Progenitor cell of endocrine pancreas (in vitro differentiated cells): ENCODE measurements at regions not wholly inside any gene's neighbourhood (a gene's known extent, or its start where the extent isn't known, plus 50 kb on each side); places are given as distances from the start of the nearest gene placed in this dataset.

Experiments
- DNase-seq: peaks from one replicate; pipeline ENCODE4 v3.0.0; 2021; ENCODE audit warnings: low spot score; ENCODE audit not compliant: unreplicated experiment
- H3K27ac Mint-ChIP-seq: 2 replicates; pipeline ENCODE4 v1.8.0; 2021; ENCODE audit warnings: mild to moderate bottlenecking, moderate library complexity, mixed read lengths
- H3K27me3 Mint-ChIP-seq: 2 replicates; pipeline ENCODE4 v1.8.0; 2021; ENCODE audit warnings: mixed read lengths
- H3K36me3 Mint-ChIP-seq: 2 replicates; pipeline ENCODE4 v1.8.0; 2022; ENCODE audit warnings: mixed read lengths; ENCODE audit not compliant: insufficient read depth
- H3K4me1 Mint-ChIP-seq: 2 replicates; pipeline ENCODE4 v1.8.0; 2021; ENCODE audit warnings: low read depth, mixed read lengths
- H3K4me3 Mint-ChIP-seq: 2 replicates; pipeline ENCODE4 v1.8.0; 2021; ENCODE audit warnings: low read depth, mild to moderate bottlenecking, moderate library complexity, mixed read lengths
- H3K9me3 Mint-ChIP-seq: 2 replicates; pipeline ENCODE4 v1.8.0; 2021; ENCODE audit warnings: low read depth, mixed read lengths
- CTCF ChIP-seq: fragments of 200-600 bp; sonication (generic); IDR thresholded peaks from one replicate; pipeline ENCODE4 v1.5.0; 2021; ENCODE audit warnings: antibody characterized with exemption, mild to moderate bottlenecking; ENCODE audit not compliant: unreplicated experiment

GRCh38 chr5:33229216-33229615 is 211.5 kb upstream of the TARS1 start:
- H3K27ac Mint-ChIP-seq, result peak overlapping the region; percentile 74

GRCh38 chr5:33230467-33231078 is 210.2 kb upstream of the TARS1 start:
- H3K27ac Mint-ChIP-seq, result peak overlapping the region; percentile 92
- no peak for DNase-seq
- H3K36me3 Mint-ChIP-seq, result peaks cover 3% of the 10 kb centered on the region
- peaks cover 2% of the 10 kb centered on the region for H3K27me3 Mint-ChIP-seq
- H3K9me3 Mint-ChIP-seq, result peaks cover 3% of the 10 kb centered on the region
- peaks cover 33% of the 10 kb centered on the region for H3K4me1 Mint-ChIP-seq
- no peak for TF ChIP-seq CTCF
- peak overlapping the region; percentile 7 for H3K4me3 Mint-ChIP-seq

More at GRCh38 chr5:33229216-33229615, 211.5 kb upstream of the TARS1 start:
- no peak overlapping the region for H3K4me3 Mint-ChIP-seq
- no peak for DNase-seq
- peaks cover 3% of the 10 kb centered on the region for H3K36me3 Mint-ChIP-seq
- H3K27me3 Mint-ChIP-seq, result no peaks in the 10 kb centered on the region
- H3K9me3 Mint-ChIP-seq, result peaks cover 3% of the 10 kb centered on the region
- H3K4me1 Mint-ChIP-seq, result peaks cover 33% of the 10 kb centered on the region
- no peak for TF ChIP-seq CTCF

- Mint-ChIP-seq H3K4me1 (peaks cover 32% of the 10 kb centered on the region), H3K9me3 (peaks cover under 1% of the 10 kb centered on the region), H3K36me3 (peaks cover 3% of the 10 kb centered on the region), H3K4me3 (no peak overlapping the region), H3K27ac (peak overlapping the region; percentile 92), H3K27me3 (peaks cover 2% of the 10 kb centered on the region)
- DNase-seq, result no peak
- TF ChIP-seq CTCF, result no peak
Measured at GRCh38 chr5:33231214-33231710, 209.5 kb upstream of the TARS1 start.

- no peak for DNase-seq
- Mint-ChIP-seq H3K4me3 (no peak overlapping the region), H3K4me1 (peaks cover 33% of the 10 kb centered on the region), H3K36me3 (peaks cover 2% of the 10 kb centered on the region), H3K27ac (no peak overlapping the region), H3K9me3 (no peaks in the 10 kb centered on the region), H3K27me3 (peaks cover 2% of the 10 kb centered on the region)
- TF ChIP-seq CTCF, result no peak
Measured at GRCh38 chr5:33231935-33232334, 208.8 kb upstream of the TARS1 start.

GRCh38 chr5:33232731-33233505 is 207.8 kb upstream of the TARS1 start:
- TF ChIP-seq CTCF, result no peak
- peaks cover 2% of the 10 kb centered on the region for H3K27me3 Mint-ChIP-seq
- no peaks in the 10 kb centered on the region for H3K36me3 Mint-ChIP-seq
- H3K4me1 Mint-ChIP-seq, result peaks cover 36% of the 10 kb centered on the region
- no peak overlapping the region for H3K27ac Mint-ChIP-seq
- H3K9me3 Mint-ChIP-seq, result no peaks in the 10 kb centered on the region
- DNase-seq, result no peak
- H3K4me3 Mint-ChIP-seq, result no peak overlapping the region
